HepG2 (cell line): ENCODE measurements at regions not wholly inside any gene's neighbourhood (a gene's known extent, or its start where the extent isn't known, plus 50 kb on each side); places are given as distances from the start of the nearest gene placed in this dataset.
A peak's percentile ranks its signal among the peaks of the same experiment; 100 is the strongest.

Experiments
- CBFB ChIP-seq: sonication (generic); formaldehyde crosslinking; IDR thresholded peaks from 2 replicates; pipeline ENCODE4 v1.4.0; 2020; ENCODE audit warnings: missing genetic modification reagents
- CBX5 ChIP-seq: sonication (generic); formaldehyde crosslinking; IDR thresholded peaks from 2 replicates; pipeline ENCODE4 v1.4.0; 2020; ENCODE audit warnings: missing genetic modification reagents, borderline replicate concordance
- CC2D1A ChIP-seq: sonication (generic); formaldehyde crosslinking; IDR thresholded peaks from 2 replicates; pipeline ENCODE4 v1.8.1; 2023; ENCODE audit warnings: mild to moderate bottlenecking, missing genetic modification reagents
- EEA1 ChIP-seq: sonication (generic); formaldehyde crosslinking; IDR thresholded peaks from 2 replicates; pipeline ENCODE4 v1.5.1; 2020; ENCODE audit warnings: mild to moderate bottlenecking, missing genetic modification reagents, borderline replicate concordance
- ETV6 ChIP-seq: sonication (generic); formaldehyde crosslinking; conservative IDR thresholded peaks from 2 replicates; pipeline ENCODE4 v1.4.0; 2020; ENCODE audit warnings: missing genetic modification reagents
- GZF1 ChIP-seq: sonication (generic); formaldehyde crosslinking; IDR thresholded peaks from 2 replicates; pipeline ENCODE4 v1.5.1; 2020; ENCODE audit warnings: mild to moderate bottlenecking, missing genetic modification reagents
- HMG20B ChIP-seq: conservative IDR thresholded peaks from 2 replicates; pipeline ENCODE4 v1.6.1; 2016; ENCODE audit warnings: missing genetic modification reagents, missing compliant biosample characterization
- HNF4A ChIP-seq: sonication (generic); formaldehyde crosslinking; IDR thresholded peaks from 2 replicates; pipeline ENCODE4 v1.4.0; 2020; ENCODE audit warnings: missing genetic modification reagents
- IRF2 ChIP-seq: IDR thresholded peaks from 2 replicates; pipeline ENCODE4 v1.6.1; 2018; ENCODE audit warnings: missing genetic modification reagents, missing compliant biosample characterization
- MBD4 ChIP-seq: IDR thresholded peaks from 2 replicates; pipeline ENCODE4 v1.6.1; 2012; ENCODE audit warnings: low read length, inconsistent platforms, borderline replicate concordance
- SMAD3 ChIP-seq: sonication (generic); formaldehyde crosslinking; IDR thresholded peaks from 2 replicates; pipeline ENCODE4 v1.4.0; 2020; ENCODE audit warnings: missing genetic modification reagents
- SMARCE1 ChIP-seq: fragments of 450-650 bp; IDR thresholded peaks from 2 replicates; pipeline ENCODE4 v1.6.1; 2017; ENCODE audit warnings: borderline replicate concordance
- TARDBP ChIP-seq: sonication (generic); formaldehyde crosslinking; IDR thresholded peaks from 2 replicates; pipeline ENCODE4 v1.8.0; 2022; ENCODE audit warnings: mild to moderate bottlenecking, missing genetic modification reagents
- ZNF124 ChIP-seq: sonication (generic); formaldehyde crosslinking; IDR thresholded peaks from 2 replicates; pipeline ENCODE4 v1.4.0; 2020; ENCODE audit warnings: missing genetic modification reagents
- ZNF225 ChIP-seq: sonication (generic); formaldehyde crosslinking; IDR thresholded peaks from 2 replicates; pipeline ENCODE4 v1.4.0; 2020; ENCODE audit warnings: mild to moderate bottlenecking, missing genetic modification reagents
- ZNF557 ChIP-seq: sonication (generic); formaldehyde crosslinking; IDR thresholded peaks from 2 replicates; pipeline ENCODE4 v1.4.0; 2020; ENCODE audit warnings: missing genetic modification reagents
- ZNF883 ChIP-seq: sonication (generic); formaldehyde crosslinking; IDR thresholded peaks from 2 replicates; pipeline ENCODE4 v1.5.1; 2020; ENCODE audit warnings: mild to moderate bottlenecking, missing genetic modification reagents; ENCODE audit errors: not compliant biosample characterization
- ZSCAN21 ChIP-seq: sonication (generic); formaldehyde crosslinking; IDR thresholded peaks from 2 replicates; pipeline ENCODE4 v1.8.0; 2022; ENCODE audit warnings: mild to moderate bottlenecking, missing genetic modification reagents, moderate library complexity, borderline replicate concordance
- TF ChIP-seq, protein P1 (sequence below): sonication (generic); formaldehyde crosslinking; IDR thresholded peaks from 2 replicates; pipeline ENCODE4 v1.4.0; 2020; ENCODE audit warnings: missing genetic modification reagents, borderline replicate concordance
- TF ChIP-seq, protein P2 (sequence below): sonication (generic); formaldehyde crosslinking; IDR thresholded peaks from 2 replicates; pipeline ENCODE4 v1.5.0; 2020; ENCODE audit warnings: missing genetic modification reagents
- TF ChIP-seq, protein P3 (sequence below): sonication (generic); formaldehyde crosslinking; IDR thresholded peaks from 2 replicates; pipeline ENCODE4 v1.4.0; 2020; ENCODE audit warnings: missing genetic modification reagents, borderline replicate concordance
- TF ChIP-seq, protein P4 (sequence below): sonication (generic); formaldehyde crosslinking; IDR thresholded peaks from 2 replicates; pipeline ENCODE4 v1.5.1; 2020; ENCODE audit warnings: missing genetic modification reagents, mild to moderate bottlenecking, borderline replicate concordance

DNA sequence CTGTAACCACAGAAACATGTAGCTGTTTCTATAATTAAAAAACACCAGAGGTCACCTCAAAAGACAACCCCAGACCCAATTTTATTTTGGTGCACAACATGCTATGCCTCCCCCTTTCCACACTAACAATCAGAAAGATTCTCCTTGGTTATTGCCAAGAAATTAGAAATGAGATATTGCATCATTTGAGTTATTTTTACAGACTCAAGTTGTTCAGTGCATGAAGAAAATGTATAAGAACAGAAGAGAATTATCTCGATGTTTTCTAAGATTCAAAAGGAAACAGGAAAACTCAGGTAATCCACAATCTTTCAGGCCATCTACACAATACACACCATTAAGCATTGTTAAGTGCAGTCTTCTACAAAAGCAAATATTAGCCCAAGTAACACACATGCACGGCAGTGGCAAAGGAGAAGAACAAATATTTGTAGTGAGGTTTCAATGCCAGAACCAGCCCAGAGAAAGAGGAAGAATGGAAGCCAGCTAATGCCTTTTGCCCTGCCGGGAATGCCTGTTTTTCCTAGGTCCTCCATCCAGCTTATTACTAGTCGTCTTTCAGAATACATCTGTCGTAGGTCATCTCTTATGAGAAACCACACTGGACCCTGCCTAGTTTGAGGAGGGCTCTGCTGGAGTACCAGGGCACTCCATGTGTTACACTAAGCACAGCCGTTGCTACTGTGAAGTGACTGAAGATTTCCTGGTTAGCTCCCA lies 67.6 kb upstream of the C1GALT1 start (continued):
- TF ChIP-seq, protein P1, sequence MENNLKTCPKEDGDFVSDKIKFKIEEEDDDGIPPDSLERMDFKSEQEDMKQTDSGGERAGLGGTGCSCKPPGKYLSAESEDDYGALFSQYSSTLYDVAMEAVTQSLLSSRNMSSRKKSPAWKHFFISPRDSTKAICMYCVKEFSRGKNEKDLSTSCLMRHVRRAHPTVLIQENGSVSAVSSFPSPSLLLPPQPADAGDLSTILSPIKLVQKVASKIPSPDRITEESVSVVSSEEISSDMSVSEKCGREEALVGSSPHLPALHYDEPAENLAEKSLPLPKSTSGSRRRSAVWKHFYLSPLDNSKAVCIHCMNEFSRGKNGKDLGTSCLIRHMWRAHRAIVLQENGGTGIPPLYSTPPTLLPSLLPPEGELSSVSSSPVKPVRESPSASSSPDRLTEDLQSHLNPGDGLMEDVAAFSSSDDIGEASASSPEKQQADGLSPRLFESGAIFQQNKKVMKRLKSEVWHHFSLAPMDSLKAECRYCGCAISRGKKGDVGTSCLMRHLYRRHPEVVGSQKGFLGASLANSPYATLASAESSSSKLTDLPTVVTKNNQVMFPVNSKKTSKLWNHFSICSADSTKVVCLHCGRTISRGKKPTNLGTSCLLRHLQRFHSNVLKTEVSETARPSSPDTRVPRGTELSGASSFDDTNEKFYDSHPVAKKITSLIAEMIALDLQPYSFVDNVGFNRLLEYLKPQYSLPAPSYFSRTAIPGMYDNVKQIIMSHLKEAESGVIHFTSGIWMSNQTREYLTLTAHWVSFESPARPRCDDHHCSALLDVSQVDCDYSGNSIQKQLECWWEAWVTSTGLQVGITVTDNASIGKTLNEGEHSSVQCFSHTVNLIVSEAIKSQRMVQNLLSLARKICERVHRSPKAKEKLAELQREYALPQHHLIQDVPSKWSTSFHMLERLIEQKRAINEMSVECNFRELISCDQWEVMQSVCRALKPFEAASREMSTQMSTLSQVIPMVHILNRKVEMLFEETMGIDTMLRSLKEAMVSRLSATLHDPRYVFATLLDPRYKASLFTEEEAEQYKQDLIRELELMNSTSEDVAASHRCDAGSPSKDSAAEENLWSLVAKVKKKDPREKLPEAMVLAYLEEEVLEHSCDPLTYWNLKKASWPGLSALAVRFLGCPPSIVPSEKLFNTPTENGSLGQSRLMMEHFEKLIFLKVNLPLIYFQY (CRISPR knock-in tag) = peak; percentile 75
- TF ChIP-seq EEA1 (no peak), MBD4 (peak; percentile 86), HNF4A (CRISPR knock-in tag) (peak; percentile 78), ZNF225 (CRISPR knock-in tag) (no peak), ZSCAN21 (CRISPR knock-in tag) (no peak), GZF1 (CRISPR knock-in tag) (no peak), ZNF557 (CRISPR knock-in tag) (no peak), SMARCE1 (no peak), HMG20B (CRISPR knock-in tag) (peak; percentile 88), ZNF124 (CRISPR knock-in tag) (peak; percentile 90), ZNF883 (CRISPR knock-in tag) (no peak), ETV6 (CRISPR knock-in tag) (no peak), SMAD3 (CRISPR knock-in tag) (peak; percentile 87), CBFB (no peak; the same call in 1 of the 2 replicates), IRF2 (peak; percentile 81; the same call in 1 of the 2 replicates), CBX5 (CRISPR knock-in tag) (peak; percentile 37; the same call in 1 of the 2 replicates), CC2D1A (CRISPR knock-in tag) (no peak), TARDBP (CRISPR knock-in tag) (peak; percentile 70; the same call in 1 of the 2 replicates)
- TF ChIP-seq, protein P2, sequence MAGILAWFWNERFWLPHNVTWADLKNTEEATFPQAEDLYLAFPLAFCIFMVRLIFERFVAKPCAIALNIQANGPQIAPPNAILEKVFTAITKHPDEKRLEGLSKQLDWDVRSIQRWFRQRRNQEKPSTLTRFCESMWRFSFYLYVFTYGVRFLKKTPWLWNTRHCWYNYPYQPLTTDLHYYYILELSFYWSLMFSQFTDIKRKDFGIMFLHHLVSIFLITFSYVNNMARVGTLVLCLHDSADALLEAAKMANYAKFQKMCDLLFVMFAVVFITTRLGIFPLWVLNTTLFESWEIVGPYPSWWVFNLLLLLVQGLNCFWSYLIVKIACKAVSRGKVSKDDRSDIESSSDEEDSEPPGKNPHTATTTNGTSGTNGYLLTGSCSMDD = no peak
- TF ChIP-seq, protein P3, sequence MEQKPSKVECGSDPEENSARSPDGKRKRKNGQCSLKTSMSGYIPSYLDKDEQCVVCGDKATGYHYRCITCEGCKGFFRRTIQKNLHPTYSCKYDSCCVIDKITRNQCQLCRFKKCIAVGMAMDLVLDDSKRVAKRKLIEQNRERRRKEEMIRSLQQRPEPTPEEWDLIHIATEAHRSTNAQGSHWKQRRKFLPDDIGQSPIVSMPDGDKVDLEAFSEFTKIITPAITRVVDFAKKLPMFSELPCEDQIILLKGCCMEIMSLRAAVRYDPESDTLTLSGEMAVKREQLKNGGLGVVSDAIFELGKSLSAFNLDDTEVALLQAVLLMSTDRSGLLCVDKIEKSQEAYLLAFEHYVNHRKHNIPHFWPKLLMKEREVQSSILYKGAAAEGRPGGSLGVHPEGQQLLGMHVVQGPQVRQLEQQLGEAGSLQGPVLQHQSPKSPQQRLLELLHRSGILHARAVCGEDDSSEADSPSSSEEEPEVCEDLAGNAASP (CRISPR knock-in tag) = peak; percentile 79; the same call in 1 of the 2 replicates
- TF ChIP-seq, protein P4, sequence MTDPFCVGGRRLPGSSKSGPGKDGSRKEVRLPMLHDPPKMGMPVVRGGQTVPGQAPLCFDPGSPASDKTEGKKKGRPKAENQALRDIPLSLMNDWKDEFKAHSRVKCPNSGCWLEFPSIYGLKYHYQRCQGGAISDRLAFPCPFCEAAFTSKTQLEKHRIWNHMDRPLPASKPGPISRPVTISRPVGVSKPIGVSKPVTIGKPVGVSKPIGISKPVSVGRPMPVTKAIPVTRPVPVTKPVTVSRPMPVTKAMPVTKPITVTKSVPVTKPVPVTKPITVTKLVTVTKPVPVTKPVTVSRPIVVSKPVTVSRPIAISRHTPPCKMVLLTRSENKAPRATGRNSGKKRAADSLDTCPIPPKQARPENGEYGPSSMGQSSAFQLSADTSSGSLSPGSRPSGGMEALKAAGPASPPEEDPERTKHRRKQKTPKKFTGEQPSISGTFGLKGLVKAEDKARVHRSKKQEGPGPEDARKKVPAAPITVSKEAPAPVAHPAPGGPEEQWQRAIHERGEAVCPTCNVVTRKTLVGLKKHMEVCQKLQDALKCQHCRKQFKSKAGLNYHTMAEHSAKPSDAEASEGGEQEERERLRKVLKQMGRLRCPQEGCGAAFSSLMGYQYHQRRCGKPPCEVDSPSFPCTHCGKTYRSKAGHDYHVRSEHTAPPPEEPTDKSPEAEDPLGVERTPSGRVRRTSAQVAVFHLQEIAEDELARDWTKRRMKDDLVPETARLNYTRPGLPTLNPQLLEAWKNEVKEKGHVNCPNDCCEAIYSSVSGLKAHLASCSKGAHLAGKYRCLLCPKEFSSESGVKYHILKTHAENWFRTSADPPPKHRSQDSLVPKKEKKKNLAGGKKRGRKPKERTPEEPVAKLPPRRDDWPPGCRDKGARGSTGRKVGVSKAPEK (CRISPR knock-in tag) = peak; percentile 79; the same call in 1 of the 2 replicates
